IMR-90 (cell line): ENCODE measurements at regions not wholly inside any gene's neighbourhood (a gene's known extent, or its start where the extent isn't known, plus 50 kb on each side); places are given as distances from the start of the nearest gene placed in this dataset.

ENCODE experiments used
- ATAC-seq: fragments of 200-7000 bp; cut with Tn5 transposase; 2 replicates; pipeline ENCODE4 v1.9.1; 2020; ENCODE audit warnings: low read depth, mild to moderate bottlenecking, moderate library complexity
- BruUV-seq: library from RNA; stranded (reverse); fragments of 400-500 nt; replicated peaks from 2 replicates; lab custom pipeline; 2021; lab: Mats Ljungman, UMichigan
- CTCF ChIA-PET: fragments of 300-600 bp; formaldehyde crosslinking; extraction: SDS; loops from one replicate; lab custom pipeline; 2021; ENCODE audit warnings: antibody characterized with exemption; lab: Yijun Ruan, JAX
- POLR2A ChIA-PET: fragments of 300-600 bp; sonication (Branson Sonifier 250); formaldehyde crosslinking; loops from one replicate; lab custom pipeline; 2022; ENCODE audit warnings: antibody characterized with exemption; ENCODE audit not compliant: unreplicated experiment; lab: Charles Lee
- DNase-seq: peaks from one replicate; pipeline ENCODE4 v3.0.0; 2013
- H2AFZ ChIP-seq: replicated peaks from 2 replicates; pipeline ENCODE3; 2013; ENCODE audit warnings: low read length, mild to moderate bottlenecking; ENCODE audit not compliant: poor library complexity
- H2AK5ac ChIP-seq: 2 replicates; pipeline ENCODE4 v1.6.1; 2013; ENCODE audit warnings: low read depth, low read length, inconsistent platforms
- H2AK9ac ChIP-seq: replicated peaks from 2 replicates; pipeline ENCODE3; 2013; ENCODE audit warnings: mild to moderate bottlenecking, low read depth, low read length, moderate library complexity; ENCODE audit not compliant: poor library complexity
- H2BK120ac ChIP-seq: 2 replicates; pipeline ENCODE4 v1.6.1; 2013; ENCODE audit warnings: low read depth, low read length, inconsistent platforms
- H2BK15ac ChIP-seq: 3 replicates; pipeline ENCODE4 v1.6.1; 2013; ENCODE audit warnings: low read depth, low read length, inconsistent platforms
- H2BK20ac ChIP-seq: 2 replicates; pipeline ENCODE4 v1.6.1; 2013; ENCODE audit warnings: low read depth, mild to moderate bottlenecking, inconsistent platforms, low read length, moderate library complexity
- H2BK5ac ChIP-seq: 2 replicates; pipeline ENCODE4 v1.6.1; 2013; ENCODE audit warnings: mild to moderate bottlenecking, low read depth, low read length, inconsistent platforms; ENCODE audit not compliant: poor library complexity, severe bottlenecking
- H3K14ac ChIP-seq: replicated peaks from 2 replicates; pipeline ENCODE4 v1.6.1; 2013; ENCODE audit warnings: low read depth, low read length, inconsistent platforms
- H3K18ac ChIP-seq: 2 replicates; pipeline ENCODE4 v1.6.1; 2013; ENCODE audit warnings: low read depth, low read length, control low read depth
- H3K23ac ChIP-seq: 2 replicates; pipeline ENCODE4 v1.6.1; 2013; ENCODE audit warnings: low read depth, low read length, inconsistent platforms
- H3K27ac ChIP-seq: 2 replicates; pipeline ENCODE4 v1.5.1; 2013; ENCODE audit warnings: mild to moderate bottlenecking, control low read depth, low read length; ENCODE audit not compliant: insufficient read depth
- H3K27me3 ChIP-seq: 2 replicates; pipeline ENCODE4 v1.6.1; 2013; ENCODE audit warnings: low read length; ENCODE audit not compliant: control insufficient read depth, insufficient read depth
- H3K36me3 ChIP-seq: 2 replicates; pipeline ENCODE4 v1.6.1; 2013; ENCODE audit warnings: low read length, mixed read lengths; ENCODE audit not compliant: control insufficient read depth, insufficient read depth
- H3K4ac ChIP-seq: 2 replicates; pipeline ENCODE4 v1.6.1; 2013; ENCODE audit warnings: low read depth, low read length, inconsistent platforms
- H3K4me1 ChIP-seq: 2 replicates; pipeline ENCODE4 v1.6.1; 2013; ENCODE audit warnings: low read length, mixed read lengths; ENCODE audit not compliant: control insufficient read depth, insufficient read depth
- H3K4me2 ChIP-seq: 2 replicates; pipeline ENCODE4 v1.6.1; 2013; ENCODE audit warnings: low read depth, mild to moderate bottlenecking, control low read depth, low read length, moderate library complexity
- H3K4me3 ChIP-seq: 2 replicates; pipeline ENCODE4 v1.5.1; 2013; ENCODE audit warnings: low read depth, mild to moderate bottlenecking, control low read depth, low read length, moderate library complexity; ENCODE audit not compliant: insufficient read depth
- H3K56ac ChIP-seq: 2 replicates; pipeline ENCODE4 v1.6.1; 2013; ENCODE audit warnings: low read length, inconsistent platforms; ENCODE audit not compliant: insufficient read depth; ENCODE audit errors: extremely low read depth
- H3K79me1 ChIP-seq, 2 experiments: 2 replicates each; pipeline ENCODE4 v1.6.1; 2013; ENCODE audit warnings: low read length in 2 of 2, inconsistent platforms in 1 of 2, low read depth in 1 of 2
- H3K9ac ChIP-seq: 2 replicates; pipeline ENCODE4 v1.6.1; 2013; ENCODE audit warnings: low read depth, low read length, control low read depth
- H3K9me1 ChIP-seq: 2 replicates; pipeline ENCODE4 v1.6.1; 2013; ENCODE audit warnings: low read length, inconsistent platforms; ENCODE audit not compliant: insufficient read depth
- H3K9me3 ChIP-seq: 2 replicates; pipeline ENCODE4 v1.6.1; 2013; ENCODE audit warnings: low read length; ENCODE audit not compliant: control insufficient read depth, insufficient read depth
- H4K20me1 ChIP-seq: 2 replicates; pipeline ENCODE4 v1.6.1; 2013; ENCODE audit warnings: low read length, inconsistent platforms; ENCODE audit not compliant: insufficient read depth
- H4K5ac ChIP-seq: 2 replicates; pipeline ENCODE4 v1.6.1; 2013; ENCODE audit warnings: mild to moderate bottlenecking, low read depth, low read length, control low read depth
- H4K8ac ChIP-seq, 2 experiments: 2 replicates each; pipeline ENCODE4 v1.6.1; 2013; ENCODE audit warnings: low read depth in 2 of 2, low read length in 2 of 2, control low read depth in 1 of 2, inconsistent platforms in 1 of 2
- H4K91ac ChIP-seq: 2 replicates; pipeline ENCODE4 v1.6.1; 2013; ENCODE audit warnings: low read depth, low read length, inconsistent platforms; ENCODE audit not compliant: insufficient read depth
- BHLHE40 ChIP-seq: fragments of 150-350 bp; IDR thresholded peaks from 2 replicates; pipeline ENCODE4 v1.6.1; 2016; ENCODE audit warnings: mild to moderate bottlenecking, low read depth, low read length
- CEBPB ChIP-seq: IDR thresholded peaks from 2 replicates; pipeline ENCODE4 v1.6.1; 2012; ENCODE audit warnings: low read depth, low read length, improper control_type of control experiment
- CHD1 ChIP-seq: IDR thresholded peaks from 2 replicates; pipeline ENCODE4 v1.6.1; 2012; ENCODE audit warnings: low read depth, low read length, improper control_type of control experiment
- ELK1 ChIP-seq: fragments of 150-350 bp; IDR thresholded peaks from 2 replicates; pipeline ENCODE4 v1.6.1; 2016; ENCODE audit warnings: low read depth, mild to moderate bottlenecking, low read length, moderate library complexity, borderline replicate concordance
- FOS ChIP-seq: fragments of 150-350 bp; IDR thresholded peaks from 2 replicates; pipeline ENCODE4 v1.6.1; 2016; ENCODE audit warnings: low read depth, low read length
- MAFK ChIP-seq: IDR thresholded peaks from 2 replicates; pipeline ENCODE4 v1.6.1; 2012; ENCODE audit warnings: low read depth, low read length, improper control_type of control experiment
- MAZ ChIP-seq: IDR thresholded peaks from 2 replicates; pipeline ENCODE4 v1.6.1; 2012; ENCODE audit warnings: low read depth, mild to moderate bottlenecking, low read length, improper control_type of control experiment, moderate library complexity, borderline replicate concordance
- MXI1 ChIP-seq: IDR thresholded peaks from 2 replicates; pipeline ENCODE4 v1.6.1; 2012; ENCODE audit warnings: low read depth, mild to moderate bottlenecking, low read length, moderate library complexity, borderline replicate concordance
- NFE2L2 ChIP-seq: fragments of 150-350 bp; IDR thresholded peaks from 2 replicates; pipeline ENCODE4 v1.6.1; 2016; ENCODE audit warnings: low read depth, mild to moderate bottlenecking, low read length
- POLR2A ChIP-seq: IDR thresholded peaks from 2 replicates; pipeline ENCODE4 v1.6.1; 2012; ENCODE audit warnings: mild to moderate bottlenecking, low read depth, low read length
- RAD21 ChIP-seq: IDR thresholded peaks from 2 replicates; pipeline ENCODE4 v1.6.1; 2012; ENCODE audit warnings: low read length, improper control_type of control experiment
- RCOR1 ChIP-seq: IDR thresholded peaks from 2 replicates; pipeline ENCODE4 v1.6.1; 2012; ENCODE audit warnings: mild to moderate bottlenecking, low read length, improper control_type of control experiment; ENCODE audit not compliant: insufficient replicate concordance
- RFX5 ChIP-seq: IDR thresholded peaks from 2 replicates; pipeline ENCODE4 v1.8.0; 2012; ENCODE audit warnings: low read depth, mild to moderate bottlenecking, low read length, moderate library complexity
- SMC3 ChIP-seq: fragments of 150-350 bp; IDR thresholded peaks from 2 replicates; pipeline ENCODE4 v1.6.1; 2016; ENCODE audit warnings: low read depth, mild to moderate bottlenecking, antibody characterized with exemption, low read length, moderate library complexity
- WGBS, 2 experiments: methylation state at CpG; one replicate each; pipeline versions ENCODE4 v1.1.5 to v1.1.7; 2013; ENCODE audit warnings: missing lambda C conversion rate in 2 of 2; ENCODE audit not compliant: insufficient read length in 1 of 2; ENCODE audit errors: extremely low coverage in 2 of 2; 5-methylcytosine and 5-hydroxymethylcytosine counted together
- dilution Hi-C: fragments of 300-500 bp; cut with HindIII; formaldehyde crosslinking; loops from one replicate; pipeline ENCODE4 v1.14.3; 2018; ENCODE audit warnings: low sequenced_read_pairs; ENCODE audit not compliant: unreplicated experiment
- in situ Hi-C: fragments of 300-500 bp; cut with MboI; formaldehyde crosslinking; loops from 3 replicates; pipeline ENCODE4 v1.14.3; 2019; ENCODE audit warnings: low sequenced_read_pairs, inconsistent platforms, mixed read lengths
- intact Hi-C: fragments of 100-400 bp; cut with micrococcal nuclease; formaldehyde crosslinking; loops from 2 replicates; pipeline ENCODE4 v1.10.0; 2022
- TF ChIP-seq, protein P1 (sequence below): fragments of 150-350 bp; IDR thresholded peaks from 2 replicates; pipeline ENCODE4 v1.6.1; 2017; ENCODE audit warnings: mild to moderate bottlenecking, antibody characterized with exemption, low read length, low read depth
- TF ChIP-seq, protein P2 (sequence below): conservative IDR thresholded peaks from 2 replicates; pipeline ENCODE4 v1.5.1; 2012; ENCODE audit warnings: mild to moderate bottlenecking, low read depth, low read length, improper control_type of control experiment

- Histone ChIP-seq H3K23ac (no peak overlapping the region), H2BK15ac (no peak overlapping the region), H2AK9ac (no peak overlapping the region), H3K4ac (no peak overlapping the region), H2BK20ac (no peak overlapping the region), H4K5ac (no peak overlapping the region), H3K9me3 (no peaks in the 10 kb centered on the region; the same call in 1 of the 2 replicates), H3K9ac (no peak overlapping the region), H3K27me3 (no peaks in the 10 kb centered on the region), H4K8ac (no peak overlapping the region), H3K4me3 (no peak overlapping the region), H2AFZ (no peak overlapping the region), H2BK5ac (no peak overlapping the region), H3K9me1 (no peaks in the 10 kb centered on the region), H3K4me1 (no peaks in the 10 kb centered on the region; the same call in 1 of the 2 replicates), H3K36me3 (peaks cover 1% of the 10 kb centered on the region; the same call in 1 of the 2 replicates), H3K18ac (no peak overlapping the region), H2BK120ac (no peak overlapping the region), H4K20me1 (no peaks in the 10 kb centered on the region; the same call in 1 of the 2 replicates), H3K56ac (no peak overlapping the region), H4K91ac (no peak overlapping the region), H3K79me1 (no peaks in the 10 kb centered on the region), H3K14ac (no peak overlapping the region), H2AK5ac (no peak overlapping the region), H3K27ac (no peak overlapping the region), H3K4me2 (no peak overlapping the region)
- ChIA-PET POLR2A (no interaction called here), CTCF (no interaction called here)
- ATAC-seq (no peak), DNase-seq (no peak)
- TF ChIP-seq, protein P1, sequence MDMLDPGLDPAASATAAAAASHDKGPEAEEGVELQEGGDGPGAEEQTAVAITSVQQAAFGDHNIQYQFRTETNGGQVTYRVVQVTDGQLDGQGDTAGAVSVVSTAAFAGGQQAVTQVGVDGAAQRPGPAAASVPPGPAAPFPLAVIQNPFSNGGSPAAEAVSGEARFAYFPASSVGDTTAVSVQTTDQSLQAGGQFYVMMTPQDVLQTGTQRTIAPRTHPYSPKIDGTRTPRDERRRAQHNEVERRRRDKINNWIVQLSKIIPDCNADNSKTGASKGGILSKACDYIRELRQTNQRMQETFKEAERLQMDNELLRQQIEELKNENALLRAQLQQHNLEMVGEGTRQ: no peak
- TF ChIP-seq RCOR1 (no peak), BHLHE40 (no peak), POLR2A (no peak), RFX5 (no peak), ELK1 (no peak), NFE2L2 (no peak), RAD21 (no peak), CHD1 (no peak), CEBPB (no peak), MXI1 (no peak), FOS (no peak), MAFK (no peak), SMC3 (no peak), MAZ (no peak)
- TF ChIP-seq, protein P2, sequence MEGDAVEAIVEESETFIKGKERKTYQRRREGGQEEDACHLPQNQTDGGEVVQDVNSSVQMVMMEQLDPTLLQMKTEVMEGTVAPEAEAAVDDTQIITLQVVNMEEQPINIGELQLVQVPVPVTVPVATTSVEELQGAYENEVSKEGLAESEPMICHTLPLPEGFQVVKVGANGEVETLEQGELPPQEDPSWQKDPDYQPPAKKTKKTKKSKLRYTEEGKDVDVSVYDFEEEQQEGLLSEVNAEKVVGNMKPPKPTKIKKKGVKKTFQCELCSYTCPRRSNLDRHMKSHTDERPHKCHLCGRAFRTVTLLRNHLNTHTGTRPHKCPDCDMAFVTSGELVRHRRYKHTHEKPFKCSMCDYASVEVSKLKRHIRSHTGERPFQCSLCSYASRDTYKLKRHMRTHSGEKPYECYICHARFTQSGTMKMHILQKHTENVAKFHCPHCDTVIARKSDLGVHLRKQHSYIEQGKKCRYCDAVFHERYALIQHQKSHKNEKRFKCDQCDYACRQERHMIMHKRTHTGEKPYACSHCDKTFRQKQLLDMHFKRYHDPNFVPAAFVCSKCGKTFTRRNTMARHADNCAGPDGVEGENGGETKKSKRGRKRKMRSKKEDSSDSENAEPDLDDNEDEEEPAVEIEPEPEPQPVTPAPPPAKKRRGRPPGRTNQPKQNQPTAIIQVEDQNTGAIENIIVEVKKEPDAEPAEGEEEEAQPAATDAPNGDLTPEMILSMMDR: no peak
- BruUV-seq: no TSS peak
- dilution Hi-C loops: no loop called here
- in situ Hi-C loops: no loop called here
- WGBS, 2 experiments: 76% methylated on average over 5 of the region's 24 CpGs; no CpG with 5 or more reads in 1 of the 2 experiments
- intact Hi-C loops: no loop called here
Measured at GRCh38 chr11:70804139-70804837, 406.0 kb downstream of the CTTN start.
